K562 (cell line): ENCODE measurements at regions not wholly inside any gene's neighbourhood (a gene's known extent, or its start where the extent isn't known, plus 50 kb on each side); places are given as distances from the start of the nearest gene placed in this dataset.
A peak's percentile ranks its signal among the peaks of the same experiment; 100 is the strongest.

Experiments used
- CBX8 ChIP-seq: fragments of 200-600 bp; sonication (generic); IDR thresholded peaks from 2 replicates; pipeline ENCODE4 v1.6.1; 2012; ENCODE audit warnings: borderline replicate concordance, mixed run types, low read depth, mild to moderate bottlenecking, moderate library complexity, mixed read lengths, low read length, control low read depth, inconsistent platforms; ENCODE audit not compliant: poor library complexity, severe bottlenecking; ENCODE audit errors: extremely low read depth
- IFI16 ChIP-seq: fragments of 250-450 bp; sonication (Bioruptor Pico); IDR thresholded peaks from 2 replicates; pipeline ENCODE4 v2.1.2; 2022; ENCODE audit warnings: mild to moderate bottlenecking, inconsistent platforms
- MGA ChIP-seq: fragments of 450-650 bp; IDR thresholded peaks from 2 replicates; pipeline ENCODE4 v1.6.1; 2016; ENCODE audit warnings: mild to moderate bottlenecking, moderate library complexity
- PATZ1 ChIP-seq: fragments of 250-450 bp; sonication (Bioruptor Pico); IDR thresholded peaks from 2 replicates; pipeline ENCODE4 v1.5.0; 2020; ENCODE audit warnings: mild to moderate bottlenecking, borderline replicate concordance
- POLR2G ChIP-seq: fragments of 200-400 bp; formaldehyde crosslinking; IDR thresholded peaks from 2 replicates; pipeline ENCODE4 v1.6.1; 2017; ENCODE audit warnings: low read depth, mild to moderate bottlenecking, antibody characterized with exemption, low read length, moderate library complexity
- TRIM25 ChIP-seq: fragments of 450-650 bp; IDR thresholded peaks from 2 replicates; pipeline ENCODE4 v1.7.0; 2016; ENCODE audit warnings: borderline replicate concordance
- U2AF2 ChIP-seq: fragments of 200-400 bp; formaldehyde crosslinking; optimal IDR thresholded peaks from 2 replicates; pipeline ENCODE3; 2017; ENCODE audit warnings: low read depth, mild to moderate bottlenecking, low read length
- ZBTB33 ChIP-seq: sonication (generic); formaldehyde crosslinking; IDR thresholded peaks from 2 replicates; pipeline ENCODE4 v1.8.1; 2023; ENCODE audit warnings: mild to moderate bottlenecking, missing genetic modification reagents
- ZNF408 ChIP-seq: fragments of 250-450 bp; sonication (Bioruptor Pico); IDR thresholded peaks from 2 replicates; pipeline ENCODE4 v1.4.0; 2020; ENCODE audit warnings: low read depth, mild to moderate bottlenecking, moderate library complexity
- ZNF445 ChIP-seq: fragments of 250-450 bp; sonication (Bioruptor Pico); IDR thresholded peaks from 2 replicates; pipeline ENCODE4 v1.4.0; 2020; ENCODE audit warnings: low read depth, mild to moderate bottlenecking, moderate library complexity

GRCh38 chr7:106779877-106780276 is 85.2 kb upstream of the PIK3CG start (continued):
- TF ChIP-seq TRIM25 (no peak), U2AF2 (no peak), ZBTB33 (CRISPR knock-in tag) (peak; percentile 30; the same call in 1 of the 2 replicates), ZNF445 (CRISPR knock-in tag) (no peak), POLR2G (peak; percentile 34; the same call in 1 of the 2 replicates), CBX8 (no peak), MGA (peak; percentile 64), PATZ1 (CRISPR knock-in tag) (no peak), ZNF408 (CRISPR knock-in tag) (no peak), IFI16 (CRISPR knock-in tag) (no peak)
